CD4-positive, alpha-beta T cell treated with Interferon alpha-2 for 1 hour (primary cell): ENCODE measurements at regions not wholly inside any gene's neighbourhood (a gene's known extent, or its start where the extent isn't known, plus 50 kb on each side); places are given as distances from the start of the nearest gene placed in this dataset.

Source experiments
- DNase-seq, 2 donors: peaks; one replicate each; pipeline ENCODE4 v3.0.0-alpha.2; 2020 to 2022

GRCh38 chr11:128361451-128362020 is 225.8 kb downstream of the ETS1 start:
- DNase-seq: peak in 1 of 2 donors; percentile 39

GRCh38 chr11:128359515-128359914 is 227.8 kb downstream of the ETS1 start:
- DNase-seq: no peak

- DNase-seq: no peak
These were observed 230.3 kb downstream of the ETS1 start for GRCh38 chr11:128357073-128357472.

- no peak for DNase-seq
These were observed 231.8 kb downstream of the ETS1 start for GRCh38 chr11:128355558-128355957.

GRCh38 chr11:128354476-128354875 is 232.9 kb downstream of the ETS1 start:
- DNase-seq: no peak

GRCh38 chr11:128351168-128351567 is 236.2 kb downstream of the ETS1 start:
- DNase-seq: no peak

- no peak for DNase-seq
These were observed 237.6 kb downstream of the ETS1 start for GRCh38 chr11:128349650-128350299.

- no peak for DNase-seq
These were observed 240.6 kb downstream of the ETS1 start for GRCh38 chr11:128346804-128347203.

- DNase-seq: peak; percentile 25 to 80
These were observed 242.0 kb downstream of the ETS1 start for GRCh38 chr11:128345316-128345715.

GRCh38 chr11:128343870-128344269 is 243.5 kb downstream of the ETS1 start:
- DNase-seq: no peak

GRCh38 chr11:128343135-128343514 is 244.2 kb downstream of the ETS1 start:
- DNase-seq: no peak

GRCh38 chr11:128342511-128343134 is 244.7 kb downstream of the ETS1 start:
- DNase-seq: peak in 1 of 2 donors; percentile 66

- peak; percentile 70 to 83 for DNase-seq
These were observed 245.8 kb downstream of the ETS1 start for GRCh38 chr11:128341280-128342248.

- DNase-seq: peak in 1 of 2 donors; percentile 42
These were observed 247.6 kb downstream of the ETS1 start for GRCh38 chr11:128339792-128340191.

- no peak for DNase-seq
These were observed 248.5 kb downstream of the ETS1 start for GRCh38 chr11:128338811-128339210.

GRCh38 chr11:128336203-128336602 is 251.2 kb downstream of the ETS1 start:
- DNase-seq: no peak

- DNase-seq: no peak
These were observed 251.6 kb downstream of the ETS1 start for GRCh38 chr11:128335729-128336128.

- no peak for DNase-seq
These were observed 252.9 kb downstream of the ETS1 start for GRCh38 chr11:128334311-128335044.

GRCh38 chr11:128331317-128331716 is 256.0 kb downstream of the ETS1 start:
- peak; percentile 50 to 62 for DNase-seq

GRCh38 chr11:128330203-128330602 is 257.2 kb downstream of the ETS1 start:
- no peak for DNase-seq

- DNase-seq: peak; percentile 71 to 82
These were observed 258.3 kb downstream of the ETS1 start for GRCh38 chr11:128328955-128329551.

GRCh38 chr11:128327274-128327673 is 260.1 kb downstream of the ETS1 start:
- no peak for DNase-seq
